WTC11 (cell line): ENCODE measurements at regions not wholly inside any gene's neighbourhood (a gene's known extent, or its start where the extent isn't known, plus 50 kb on each side); places are given as distances from the start of the nearest gene placed in this dataset.

Experiments
- ATAC-seq: fragments of 200-7000 bp; cut with Tn5 transposase; 2 replicates; pipeline ENCODE4 v1.10.0; 2021; ENCODE audit warnings: mild to moderate bottlenecking, moderate library complexity
- CTCF ChIA-PET: fragments of 300-600 bp; sonication (Branson Sonifier 250); formaldehyde crosslinking; loops from one replicate; lab custom pipeline; 2021; ENCODE audit warnings: antibody characterized with exemption; lab: Charles Lee
- POLR2A ChIA-PET: fragments of 350-600 bp; sonication (Branson Sonifier 250); formaldehyde crosslinking; loops from one replicate; lab custom pipeline; 2021; ENCODE audit warnings: antibody characterized with exemption; lab: Charles Lee
- DNase-seq: peaks from one replicate; pipeline ENCODE4 v3.0.0; 2021; ENCODE audit warnings: low spot score
- H3K27ac Mint-ChIP-seq: 2 replicates; pipeline ENCODE4 v1.8.0; 2021; ENCODE audit warnings: mixed read lengths
- H3K27me3 Mint-ChIP-seq: 2 replicates; pipeline ENCODE4 v1.8.0; 2021; ENCODE audit warnings: low read depth, mild to moderate bottlenecking, moderate library complexity, mixed read lengths
- H3K36me3 Mint-ChIP-seq: 2 replicates; pipeline ENCODE4 v1.8.0; 2021; ENCODE audit warnings: mixed read lengths
- H3K4me1 Mint-ChIP-seq: 2 replicates; pipeline ENCODE4 v1.8.0; 2022; ENCODE audit warnings: mixed read lengths
- H3K4me3 Mint-ChIP-seq: 2 replicates; pipeline ENCODE4 v1.8.0; 2021; ENCODE audit warnings: mild to moderate bottlenecking, moderate library complexity, mixed read lengths
- H3K9me3 Mint-ChIP-seq: 2 replicates; pipeline ENCODE4 v1.8.0; 2021; ENCODE audit warnings: mixed read lengths
- CREB1 ChIP-seq: sonication (generic); formaldehyde crosslinking; IDR thresholded peaks from 2 replicates; pipeline ENCODE4 v1.8.0; 2023; ENCODE audit warnings: mild to moderate bottlenecking, missing genetic modification reagents
- ESRRA ChIP-seq: sonication (generic); formaldehyde crosslinking; IDR thresholded peaks from 2 replicates; pipeline ENCODE4 v1.8.1; 2022; ENCODE audit warnings: mild to moderate bottlenecking, missing genetic modification reagents, borderline replicate concordance
- FOXJ3 ChIP-seq: sonication (generic); formaldehyde crosslinking; IDR thresholded peaks from 2 replicates; pipeline ENCODE4 v1.9.0; 2021; ENCODE audit warnings: missing genetic modification reagents, mild to moderate bottlenecking, borderline replicate concordance
- JAZF1 ChIP-seq: fragments of 250-450 bp; sonication (Bioruptor Pico); IDR thresholded peaks from 2 replicates; pipeline ENCODE4 v1.9.0; 2021; ENCODE audit warnings: moderate library complexity, mild to moderate bottlenecking, inconsistent platforms
- JUN ChIP-seq: sonication (generic); formaldehyde crosslinking; IDR thresholded peaks from 2 replicates; pipeline ENCODE4 v1.8.0; 2023; ENCODE audit warnings: mild to moderate bottlenecking, missing genetic modification reagents
- KAT7 ChIP-seq: sonication (generic); formaldehyde crosslinking; IDR thresholded peaks from 2 replicates; pipeline ENCODE4 v1.8.1; 2023; ENCODE audit warnings: missing genetic modification reagents, mild to moderate bottlenecking, borderline replicate concordance
- NFE2L1 ChIP-seq: sonication (generic); formaldehyde crosslinking; IDR thresholded peaks from 2 replicates; pipeline ENCODE4 v1.8.1; 2023; ENCODE audit warnings: missing genetic modification reagents
- PRRX2 ChIP-seq: fragments of 250-450 bp; sonication (Bioruptor Pico); IDR thresholded peaks from 2 replicates; pipeline ENCODE4 v1.8.0; 2021; ENCODE audit warnings: mild to moderate bottlenecking
- RELA ChIP-seq: sonication (generic); formaldehyde crosslinking; IDR thresholded peaks from 2 replicates; pipeline ENCODE4 v1.8.1; 2022; ENCODE audit warnings: missing genetic modification reagents, mild to moderate bottlenecking, borderline replicate concordance
- ZNF138 ChIP-seq: sonication (generic); formaldehyde crosslinking; conservative IDR thresholded peaks from 2 replicates; pipeline ENCODE4 v1.8.1; 2022; ENCODE audit warnings: mild to moderate bottlenecking, moderate library complexity, missing genetic modification reagents
- ZNF317 ChIP-seq: sonication (generic); formaldehyde crosslinking; IDR thresholded peaks from 2 replicates; pipeline ENCODE4 v1.8.1; 2023; ENCODE audit warnings: low read depth, mild to moderate bottlenecking, moderate library complexity, missing genetic modification reagents, borderline replicate concordance
- TF ChIP-seq, protein P1 (sequence below): sonication (generic); formaldehyde crosslinking; IDR thresholded peaks from 2 replicates; pipeline ENCODE4 v1.8.0; 2022; ENCODE audit warnings: mild to moderate bottlenecking, missing genetic modification reagents
- TF ChIP-seq, protein P2 (sequence below): fragments of 250-450 bp; sonication (Bioruptor Pico); IDR thresholded peaks from 2 replicates; pipeline ENCODE4 v1.9.0; 2021; ENCODE audit warnings: mild to moderate bottlenecking
- TF ChIP-seq, protein P3 (sequence below): fragments of 200-600 bp; IDR thresholded peaks from 2 replicates; pipeline ENCODE4 v1.8.0; 2022; ENCODE audit warnings: antibody characterized with exemption
- TF ChIP-seq, protein P4 (sequence below): sonication (generic); formaldehyde crosslinking; IDR thresholded peaks from 2 replicates; pipeline ENCODE4 v1.8.0; 2023; ENCODE audit warnings: missing genetic modification reagents, mild to moderate bottlenecking, borderline replicate concordance
- TF ChIP-seq, protein P5 (sequence below): sonication (generic); formaldehyde crosslinking; IDR thresholded peaks from 2 replicates; pipeline ENCODE4 v1.8.1; 2022; ENCODE audit warnings: missing genetic modification reagents, borderline replicate concordance
- TF ChIP-seq, protein P6 (sequence below): sonication (generic); formaldehyde crosslinking; conservative IDR thresholded peaks from 2 replicates; pipeline ENCODE4 v1.8.1; 2023; ENCODE audit warnings: mild to moderate bottlenecking, low read depth, missing genetic modification reagents, moderate library complexity

DNA sequence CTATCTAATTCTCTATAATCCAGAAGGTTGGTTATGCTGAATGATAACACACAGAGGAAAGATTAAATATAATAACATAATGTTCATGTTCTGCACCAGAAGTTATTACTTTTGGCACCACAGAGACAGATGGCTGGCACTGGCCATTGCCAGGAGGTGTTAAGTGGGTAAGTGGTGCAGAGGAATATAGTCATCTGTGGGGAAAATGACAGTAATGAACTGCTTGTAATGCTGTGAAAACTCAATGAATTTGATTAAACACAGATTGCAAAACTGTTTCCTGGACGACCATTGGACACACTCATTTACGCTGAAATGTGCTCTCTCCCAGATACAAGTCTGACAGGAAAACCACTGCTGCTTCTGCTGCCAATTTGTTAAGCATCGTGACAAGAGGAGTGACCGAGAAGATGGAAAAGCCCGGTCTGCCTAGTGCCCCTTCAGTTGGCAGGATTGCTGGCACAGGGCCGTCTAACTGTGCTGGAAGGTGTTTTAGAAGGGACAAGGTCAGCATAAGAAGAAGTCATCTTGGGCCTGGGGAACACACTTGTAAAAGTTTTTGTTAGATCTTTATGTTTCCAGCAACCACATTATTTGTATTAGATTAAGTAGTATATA, 567.4 kb downstream of the CBLN4 start (continued):
- TF ChIP-seq PRRX2 (CRISPR knock-in tag) (no peak), KAT7 (CRISPR knock-in tag) (no peak)
- TF ChIP-seq, protein P1, sequence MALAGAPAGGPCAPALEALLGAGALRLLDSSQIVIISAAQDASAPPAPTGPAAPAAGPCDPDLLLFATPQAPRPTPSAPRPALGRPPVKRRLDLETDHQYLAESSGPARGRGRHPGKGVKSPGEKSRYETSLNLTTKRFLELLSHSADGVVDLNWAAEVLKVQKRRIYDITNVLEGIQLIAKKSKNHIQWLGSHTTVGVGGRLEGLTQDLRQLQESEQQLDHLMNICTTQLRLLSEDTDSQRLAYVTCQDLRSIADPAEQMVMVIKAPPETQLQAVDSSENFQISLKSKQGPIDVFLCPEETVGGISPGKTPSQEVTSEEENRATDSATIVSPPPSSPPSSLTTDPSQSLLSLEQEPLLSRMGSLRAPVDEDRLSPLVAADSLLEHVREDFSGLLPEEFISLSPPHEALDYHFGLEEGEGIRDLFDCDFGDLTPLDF (CRISPR knock-in tag), result no peak

DNA sequence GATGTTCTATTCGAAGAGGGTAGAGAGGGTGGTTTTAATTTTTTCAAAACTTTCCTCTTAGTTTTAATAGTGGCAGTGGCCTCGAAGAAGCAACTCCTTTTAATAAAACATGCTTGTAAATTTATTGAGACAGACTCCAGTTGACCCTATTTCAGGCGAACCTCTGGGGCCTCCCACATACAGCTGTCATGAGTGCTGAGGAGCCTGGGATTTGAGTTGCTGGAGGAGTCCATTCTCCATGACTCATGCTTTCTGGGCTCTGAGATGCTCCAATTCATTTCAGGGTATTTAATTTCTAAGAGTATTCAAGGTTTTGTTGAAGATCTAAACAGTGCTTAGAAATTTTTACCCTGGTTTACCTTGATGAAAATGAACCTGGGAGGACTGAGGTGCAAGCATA, 580.4 kb downstream of the CBLN4 start:
- H3K27ac Mint-ChIP-seq, result no peak overlapping the region
- no peak for ATAC-seq

DNA sequence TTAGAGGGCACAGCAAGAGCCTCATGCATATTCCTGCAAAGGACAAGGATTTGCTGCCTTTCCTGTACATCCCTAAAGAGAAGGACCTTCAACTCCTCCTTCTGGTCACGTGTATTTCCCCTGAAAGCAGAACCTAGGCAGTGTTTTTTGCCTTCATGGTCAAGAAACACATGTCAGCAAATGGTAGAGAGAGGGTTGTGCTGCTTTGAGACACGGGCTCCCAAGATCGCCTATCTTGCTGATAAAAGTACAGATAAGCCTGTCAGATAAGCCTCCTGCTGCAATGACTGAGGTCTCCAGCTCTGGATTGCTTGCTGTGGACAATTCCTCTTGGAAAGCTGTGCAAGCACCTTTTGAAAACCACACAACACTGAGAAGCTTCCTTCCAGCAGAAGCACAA, 580.8 kb downstream of the CBLN4 start:
- DNase-seq (no peak), ATAC-seq (no peak)
- no peak overlapping the region for H3K4me3 Mint-ChIP-seq
- H3K4me1 Mint-ChIP-seq, result no peaks in the 10 kb centered on the region
- peaks cover 74% of the 10 kb centered on the region for H3K36me3 Mint-ChIP-seq
- peaks cover 2% of the 10 kb centered on the region; the same call in 1 of the 2 replicates for H3K27me3 Mint-ChIP-seq
- CTCF ChIA-PET, result no interaction called here
- POLR2A ChIA-PET, result no interaction called here
- H3K9me3 Mint-ChIP-seq, result peaks cover 94% of the 10 kb centered on the region
- H3K27ac Mint-ChIP-seq, result no peak overlapping the region
- TF ChIP-seq ZNF138 (no peak), RELA (CRISPR knock-in tag) (no peak), NFE2L1 (CRISPR knock-in tag) (no peak), ZNF317 (CRISPR knock-in tag) (no peak), FOXJ3 (no peak), CREB1 (CRISPR knock-in tag) (no peak), JAZF1 (no peak), ESRRA (no peak), JUN (CRISPR knock-in tag) (no peak)
- TF ChIP-seq, protein P2, sequence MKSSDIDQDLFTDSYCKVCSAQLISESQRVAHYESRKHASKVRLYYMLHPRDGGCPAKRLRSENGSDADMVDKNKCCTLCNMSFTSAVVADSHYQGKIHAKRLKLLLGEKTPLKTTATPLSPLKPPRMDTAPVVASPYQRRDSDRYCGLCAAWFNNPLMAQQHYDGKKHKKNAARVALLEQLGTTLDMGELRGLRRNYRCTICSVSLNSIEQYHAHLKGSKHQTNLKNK (CRISPR knock-in tag), result no peak
- TF ChIP-seq, protein P3, sequence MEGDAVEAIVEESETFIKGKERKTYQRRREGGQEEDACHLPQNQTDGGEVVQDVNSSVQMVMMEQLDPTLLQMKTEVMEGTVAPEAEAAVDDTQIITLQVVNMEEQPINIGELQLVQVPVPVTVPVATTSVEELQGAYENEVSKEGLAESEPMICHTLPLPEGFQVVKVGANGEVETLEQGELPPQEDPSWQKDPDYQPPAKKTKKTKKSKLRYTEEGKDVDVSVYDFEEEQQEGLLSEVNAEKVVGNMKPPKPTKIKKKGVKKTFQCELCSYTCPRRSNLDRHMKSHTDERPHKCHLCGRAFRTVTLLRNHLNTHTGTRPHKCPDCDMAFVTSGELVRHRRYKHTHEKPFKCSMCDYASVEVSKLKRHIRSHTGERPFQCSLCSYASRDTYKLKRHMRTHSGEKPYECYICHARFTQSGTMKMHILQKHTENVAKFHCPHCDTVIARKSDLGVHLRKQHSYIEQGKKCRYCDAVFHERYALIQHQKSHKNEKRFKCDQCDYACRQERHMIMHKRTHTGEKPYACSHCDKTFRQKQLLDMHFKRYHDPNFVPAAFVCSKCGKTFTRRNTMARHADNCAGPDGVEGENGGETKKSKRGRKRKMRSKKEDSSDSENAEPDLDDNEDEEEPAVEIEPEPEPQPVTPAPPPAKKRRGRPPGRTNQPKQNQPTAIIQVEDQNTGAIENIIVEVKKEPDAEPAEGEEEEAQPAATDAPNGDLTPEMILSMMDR, result no peak
- TF ChIP-seq, protein P4, sequence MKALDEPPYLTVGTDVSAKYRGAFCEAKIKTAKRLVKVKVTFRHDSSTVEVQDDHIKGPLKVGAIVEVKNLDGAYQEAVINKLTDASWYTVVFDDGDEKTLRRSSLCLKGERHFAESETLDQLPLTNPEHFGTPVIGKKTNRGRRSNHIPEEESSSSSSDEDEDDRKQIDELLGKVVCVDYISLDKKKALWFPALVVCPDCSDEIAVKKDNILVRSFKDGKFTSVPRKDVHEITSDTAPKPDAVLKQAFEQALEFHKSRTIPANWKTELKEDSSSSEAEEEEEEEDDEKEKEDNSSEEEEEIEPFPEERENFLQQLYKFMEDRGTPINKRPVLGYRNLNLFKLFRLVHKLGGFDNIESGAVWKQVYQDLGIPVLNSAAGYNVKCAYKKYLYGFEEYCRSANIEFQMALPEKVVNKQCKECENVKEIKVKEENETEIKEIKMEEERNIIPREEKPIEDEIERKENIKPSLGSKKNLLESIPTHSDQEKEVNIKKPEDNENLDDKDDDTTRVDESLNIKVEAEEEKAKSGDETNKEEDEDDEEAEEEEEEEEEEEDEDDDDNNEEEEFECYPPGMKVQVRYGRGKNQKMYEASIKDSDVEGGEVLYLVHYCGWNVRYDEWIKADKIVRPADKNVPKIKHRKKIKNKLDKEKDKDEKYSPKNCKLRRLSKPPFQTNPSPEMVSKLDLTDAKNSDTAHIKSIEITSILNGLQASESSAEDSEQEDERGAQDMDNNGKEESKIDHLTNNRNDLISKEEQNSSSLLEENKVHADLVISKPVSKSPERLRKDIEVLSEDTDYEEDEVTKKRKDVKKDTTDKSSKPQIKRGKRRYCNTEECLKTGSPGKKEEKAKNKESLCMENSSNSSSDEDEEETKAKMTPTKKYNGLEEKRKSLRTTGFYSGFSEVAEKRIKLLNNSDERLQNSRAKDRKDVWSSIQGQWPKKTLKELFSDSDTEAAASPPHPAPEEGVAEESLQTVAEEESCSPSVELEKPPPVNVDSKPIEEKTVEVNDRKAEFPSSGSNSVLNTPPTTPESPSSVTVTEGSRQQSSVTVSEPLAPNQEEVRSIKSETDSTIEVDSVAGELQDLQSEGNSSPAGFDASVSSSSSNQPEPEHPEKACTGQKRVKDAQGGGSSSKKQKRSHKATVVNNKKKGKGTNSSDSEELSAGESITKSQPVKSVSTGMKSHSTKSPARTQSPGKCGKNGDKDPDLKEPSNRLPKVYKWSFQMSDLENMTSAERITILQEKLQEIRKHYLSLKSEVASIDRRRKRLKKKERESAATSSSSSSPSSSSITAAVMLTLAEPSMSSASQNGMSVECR (CRISPR knock-in tag), result no peak
- TF ChIP-seq, protein P5, sequence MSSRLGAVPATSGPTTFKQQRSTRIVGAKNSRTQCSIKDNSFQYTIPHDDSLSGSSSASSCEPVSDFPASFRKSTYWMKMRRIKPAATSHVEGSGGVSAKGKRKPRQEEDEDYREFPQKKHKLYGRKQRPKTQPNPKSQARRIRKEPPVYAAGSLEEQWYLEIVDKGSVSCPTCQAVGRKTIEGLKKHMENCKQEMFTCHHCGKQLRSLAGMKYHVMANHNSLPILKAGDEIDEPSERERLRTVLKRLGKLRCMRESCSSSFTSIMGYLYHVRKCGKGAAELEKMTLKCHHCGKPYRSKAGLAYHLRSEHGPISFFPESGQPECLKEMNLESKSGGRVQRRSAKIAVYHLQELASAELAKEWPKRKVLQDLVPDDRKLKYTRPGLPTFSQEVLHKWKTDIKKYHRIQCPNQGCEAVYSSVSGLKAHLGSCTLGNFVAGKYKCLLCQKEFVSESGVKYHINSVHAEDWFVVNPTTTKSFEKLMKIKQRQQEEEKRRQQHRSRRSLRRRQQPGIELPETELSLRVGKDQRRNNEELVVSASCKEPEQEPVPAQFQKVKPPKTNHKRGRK, result no peak

More for the DNA sequence above, 580.4 kb downstream of the CBLN4 start:
- TF ChIP-seq, protein P6, sequence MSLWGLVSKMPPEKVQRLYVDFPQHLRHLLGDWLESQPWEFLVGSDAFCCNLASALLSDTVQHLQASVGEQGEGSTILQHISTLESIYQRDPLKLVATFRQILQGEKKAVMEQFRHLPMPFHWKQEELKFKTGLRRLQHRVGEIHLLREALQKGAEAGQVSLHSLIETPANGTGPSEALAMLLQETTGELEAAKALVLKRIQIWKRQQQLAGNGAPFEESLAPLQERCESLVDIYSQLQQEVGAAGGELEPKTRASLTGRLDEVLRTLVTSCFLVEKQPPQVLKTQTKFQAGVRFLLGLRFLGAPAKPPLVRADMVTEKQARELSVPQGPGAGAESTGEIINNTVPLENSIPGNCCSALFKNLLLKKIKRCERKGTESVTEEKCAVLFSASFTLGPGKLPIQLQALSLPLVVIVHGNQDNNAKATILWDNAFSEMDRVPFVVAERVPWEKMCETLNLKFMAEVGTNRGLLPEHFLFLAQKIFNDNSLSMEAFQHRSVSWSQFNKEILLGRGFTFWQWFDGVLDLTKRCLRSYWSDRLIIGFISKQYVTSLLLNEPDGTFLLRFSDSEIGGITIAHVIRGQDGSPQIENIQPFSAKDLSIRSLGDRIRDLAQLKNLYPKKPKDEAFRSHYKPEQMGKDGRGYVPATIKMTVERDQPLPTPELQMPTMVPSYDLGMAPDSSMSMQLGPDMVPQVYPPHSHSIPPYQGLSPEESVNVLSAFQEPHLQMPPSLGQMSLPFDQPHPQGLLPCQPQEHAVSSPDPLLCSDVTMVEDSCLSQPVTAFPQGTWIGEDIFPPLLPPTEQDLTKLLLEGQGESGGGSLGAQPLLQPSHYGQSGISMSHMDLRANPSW (CRISPR knock-in tag), result no peak
- TF ChIP-seq, all 79 proteins: peak for 0
- ChIA-PET POLR2A (no interaction called here), CTCF (no interaction called here)
- Mint-ChIP-seq H3K4me1 (no peaks in the 10 kb centered on the region), H3K27me3 (peaks cover 2% of the 10 kb centered on the region; the same call in 1 of the 2 replicates), H3K4me3 (no peak overlapping the region), H3K9me3 (peaks cover 94% of the 10 kb centered on the region), H3K36me3 (peaks cover 74% of the 10 kb centered on the region)
- DNase-seq, result no peak
